ENCODE measurements at regions not wholly inside any gene's neighbourhood (a gene's known extent, or its start where the extent isn't known, plus 50 kb on each side); places are given as distances from the start of the nearest gene placed in this dataset.

GRCh38 chr1:208628022-208628914 lies 384.1 kb upstream of the PLXNA2 start:
- ChIA-PET POLR2A (no interaction called here), CTCF (no interaction called here)
- intact Hi-C loops (cut with micrococcal nuclease): no loop called here
- Mint-ChIP-seq H3K4me3 (no peak overlapping the region), H3K36me3 (ENCODE audit: low read depth) (no peaks in the 10 kb centered on the region), H3K9me3 (no peaks in the 10 kb centered on the region), H3K27ac (no peak overlapping the region), H3K27me3 (peaks cover 2% of the 10 kb centered on the region), H3K4me1 (ENCODE audit: low read depth) (no peaks in the 10 kb centered on the region)
- no peak for ATAC-seq
- no peak for DNase-seq
- TF ChIP-seq CTCF (IDR thresholded peaks at IDR 0.05): no peak

GRCh38 chr1:208631092-208631491 lies 386.9 kb upstream of the PLXNA2 start:
- Mint-ChIP-seq H3K9me3 (no peaks in the 10 kb centered on the region), H3K4me3 (no peak overlapping the region), H3K36me3 (ENCODE audit: low read depth) (no peaks in the 10 kb centered on the region), H3K27me3 (peaks cover 2% of the 10 kb centered on the region), H3K27ac (no peak overlapping the region), H3K4me1 (ENCODE audit: low read depth) (no peaks in the 10 kb centered on the region)
- ChIA-PET CTCF (no interaction called here), POLR2A (interaction anchor here (0.6 kb wide), 1 partner anchor 1339 kb away, joined by 3 read pairs; no protein-coding TSS in a partner anchor)
- ATAC-seq (no peak), DNase-seq (no peak)
- intact Hi-C loops (cut with micrococcal nuclease): no loop called here
- TF ChIP-seq CTCF (IDR thresholded peaks at IDR 0.05): no peak

GRCh38 chr1:208631506-208631905 lies 387.3 kb upstream of the PLXNA2 start:
- no peak overlapping the region for H3K27ac Mint-ChIP-seq
- CTCF ChIA-PET: no interaction called here
- H3K9me3 Mint-ChIP-seq: no peaks in the 10 kb centered on the region
- no peaks in the 10 kb centered on the region for H3K36me3 Mint-ChIP-seq (ENCODE audit: low read depth)
- ATAC-seq (no peak), DNase-seq (no peak)
- no peak for TF ChIP-seq CTCF (IDR thresholded peaks at IDR 0.05)
- no peak overlapping the region for H3K4me3 Mint-ChIP-seq
- H3K4me1 Mint-ChIP-seq (ENCODE audit: low read depth): no peaks in the 10 kb centered on the region
- peaks cover 2% of the 10 kb centered on the region for H3K27me3 Mint-ChIP-seq
- POLR2A ChIA-PET: interaction anchor here (0.6 kb wide), 1 partner anchor 1339 kb away, joined by 3 read pairs; no protein-coding TSS in a partner anchor
- intact Hi-C loops (cut with micrococcal nuclease): no loop called here

DNA sequence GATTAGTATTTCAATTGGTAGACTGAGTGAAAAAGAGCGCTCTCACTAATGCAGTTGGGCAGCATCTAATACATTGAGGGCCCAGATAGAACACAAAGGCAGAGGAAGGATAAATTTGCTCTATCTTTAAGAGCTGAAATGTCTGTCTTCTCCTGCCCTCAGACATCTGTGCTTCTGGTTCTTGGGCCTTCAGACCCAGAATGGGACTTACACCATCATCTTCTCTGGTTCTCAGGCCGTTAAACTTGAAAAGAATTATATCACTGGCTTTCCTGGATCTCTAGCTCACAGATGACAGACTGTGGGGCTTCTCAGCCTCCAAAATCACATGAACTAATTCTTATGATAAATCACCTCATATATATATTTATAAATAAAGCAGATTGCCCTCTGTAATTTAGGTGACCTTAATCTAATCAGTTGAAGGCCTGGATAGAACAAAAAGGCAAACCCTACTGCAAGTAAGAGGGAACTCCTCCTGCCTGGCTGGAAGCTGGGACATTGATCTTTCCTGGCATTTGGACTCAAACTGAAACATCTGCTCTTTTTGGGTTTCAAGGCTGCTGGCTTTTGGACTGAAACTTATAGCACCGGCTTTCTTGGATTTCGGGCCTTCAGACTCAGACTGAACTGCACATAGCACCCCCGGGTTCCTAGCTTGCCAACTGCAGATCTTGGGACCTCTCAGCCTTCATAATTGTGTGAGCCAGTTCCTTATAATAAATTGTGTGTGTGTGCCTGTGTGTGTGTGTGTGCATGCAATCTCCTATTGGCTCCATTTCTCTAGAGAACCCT lies 390.4 kb upstream of the PLXNA2 start:
- DNase-seq: no peak
- Mint-ChIP-seq H3K4me1 (ENCODE audit: low read depth) (no peaks in the 10 kb centered on the region), H3K9me3 (no peaks in the 10 kb centered on the region), H3K27me3 (peaks cover 3% of the 10 kb centered on the region), H3K27ac (no peak overlapping the region), H3K4me3 (no peak overlapping the region), H3K36me3 (ENCODE audit: low read depth) (no peaks in the 10 kb centered on the region)
- no peak for TF ChIP-seq CTCF (IDR thresholded peaks at IDR 0.05)
- ChIA-PET CTCF (interaction anchor here (1.2 kb wide), 1 partner anchor 8 kb away, joined by 4 read pairs; no protein-coding TSS in a partner anchor), POLR2A (no interaction called here)
- no peak for ATAC-seq
- intact Hi-C loops (cut with micrococcal nuclease): no loop called here

DNA sequence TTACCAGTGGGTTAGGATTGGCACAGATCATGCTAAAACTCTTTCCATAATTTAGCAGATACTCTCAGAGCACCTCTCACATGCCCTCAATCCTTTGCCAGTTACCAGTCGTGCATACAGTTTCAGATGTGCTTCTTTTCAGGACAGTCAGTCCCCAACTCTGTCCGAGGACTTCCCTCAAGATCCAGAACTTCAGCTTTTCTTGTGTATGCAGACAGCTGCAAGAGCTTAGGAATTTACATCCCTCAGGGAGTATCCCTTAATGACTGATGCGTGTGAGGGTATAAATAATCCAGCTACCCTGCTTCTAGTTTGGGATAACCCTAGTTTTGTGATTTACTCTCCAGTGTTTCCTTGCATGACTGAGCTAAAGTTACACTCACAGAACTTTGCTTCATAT lies 393.0 kb upstream of the PLXNA2 start:
- Mint-ChIP-seq H3K27ac (no peak overlapping the region), H3K27me3 (peaks cover 6% of the 10 kb centered on the region), H3K9me3 (no peaks in the 10 kb centered on the region), H3K4me3 (no peak overlapping the region), H3K4me1 (ENCODE audit: low read depth) (no peaks in the 10 kb centered on the region), H3K36me3 (ENCODE audit: low read depth) (no peaks in the 10 kb centered on the region)
- ChIA-PET CTCF (no interaction called here), POLR2A (no interaction called here)
- ATAC-seq (no peak), DNase-seq (no peak)
- intact Hi-C loops (cut with micrococcal nuclease): no loop called here
- no peak for TF ChIP-seq CTCF (IDR thresholded peaks at IDR 0.05)
